ENCODE measurements at regions not wholly inside any gene's neighbourhood (a gene's known extent, or its start where the extent isn't known, plus 50 kb on each side); places are given as distances from the start of the nearest gene placed in this dataset.
"Not testable (repeated sequence)": the region's sequence is repeated elsewhere in the genome, so short reads cannot be mapped to it uniquely, and the experiment has no call there.

DNA sequence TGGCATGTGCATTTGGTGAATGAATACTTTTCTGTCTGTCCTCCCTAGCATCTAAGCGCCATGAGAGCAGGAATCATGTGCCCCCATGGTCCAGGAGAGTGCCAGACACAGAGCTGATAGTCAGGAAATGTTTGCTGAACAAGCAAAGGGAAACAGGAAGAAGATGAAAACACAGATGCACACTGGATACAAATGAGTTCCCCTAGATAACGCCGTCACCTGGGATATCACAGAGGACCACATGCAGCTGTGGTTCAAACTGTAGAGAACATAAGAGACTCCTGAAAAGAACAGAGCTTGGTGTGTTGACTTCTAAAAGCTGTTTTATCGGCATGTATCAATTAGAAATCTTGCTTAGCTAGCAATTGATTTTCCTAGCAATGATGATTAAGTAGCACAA is 293.7 kb downstream of the BTBD3 start:
- FAIRE-seq, result peak; percentile 88

DNA sequence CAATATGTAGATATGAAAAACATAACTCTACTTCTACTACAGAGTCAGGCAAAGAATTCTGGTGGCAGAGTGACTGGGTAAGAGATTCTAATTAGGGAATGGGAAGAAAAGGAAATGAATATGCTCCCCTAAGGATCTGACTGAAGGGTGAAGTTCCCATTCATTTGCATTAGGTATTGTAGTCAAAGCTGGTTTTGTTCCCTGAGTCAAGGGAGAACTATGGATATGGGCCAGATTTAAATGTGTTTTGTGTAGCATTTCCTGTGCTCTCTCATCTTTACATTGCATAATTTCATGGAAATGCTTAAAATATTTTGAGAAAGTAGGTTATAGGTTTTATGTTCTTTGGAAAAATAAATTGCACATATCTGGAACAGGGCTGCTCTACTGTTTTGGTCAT is 299.7 kb downstream of the BTBD3 start:
- FAIRE-seq, result no peak

DNA sequence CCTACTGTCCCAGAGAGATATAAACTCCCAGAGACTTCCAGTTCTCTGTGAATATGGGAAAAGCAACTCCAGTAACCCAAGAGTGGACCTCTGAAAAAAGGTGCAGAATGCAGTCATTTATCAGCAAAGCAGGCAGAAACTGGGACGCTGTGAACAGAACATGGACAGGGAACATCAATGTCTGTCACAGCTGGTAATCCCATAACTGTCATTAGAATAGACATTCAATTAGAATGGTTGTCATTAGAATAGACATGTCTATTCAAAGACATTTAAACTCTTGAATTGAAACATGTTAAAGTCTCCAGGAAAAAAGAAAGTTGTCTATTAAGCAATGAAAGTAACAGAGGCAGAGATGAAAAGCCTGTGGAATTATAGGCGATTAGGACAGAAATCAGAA is 302.1 kb downstream of the BTBD3 start:
- FAIRE-seq, result no peak

DNA sequence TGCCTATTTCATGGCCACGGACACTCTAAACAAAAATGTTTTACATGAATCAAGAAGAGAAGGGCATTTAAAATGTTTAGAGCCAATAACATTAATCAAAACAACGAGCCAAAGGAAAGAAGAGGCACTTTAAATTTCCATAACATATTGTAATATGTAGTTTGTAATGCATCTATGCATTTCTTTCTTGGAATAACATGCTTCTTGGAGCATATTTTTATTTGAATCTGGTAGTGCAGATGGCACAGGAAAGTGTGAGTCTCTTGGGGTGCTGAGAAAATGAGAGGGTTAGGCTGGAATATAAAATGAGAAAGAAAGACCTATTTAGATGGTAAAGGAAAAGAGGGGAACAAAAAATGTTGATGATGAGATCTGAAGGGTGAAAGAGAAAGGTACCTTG is 305.4 kb downstream of the BTBD3 start:
- FAIRE-seq, result no peak

DNA sequence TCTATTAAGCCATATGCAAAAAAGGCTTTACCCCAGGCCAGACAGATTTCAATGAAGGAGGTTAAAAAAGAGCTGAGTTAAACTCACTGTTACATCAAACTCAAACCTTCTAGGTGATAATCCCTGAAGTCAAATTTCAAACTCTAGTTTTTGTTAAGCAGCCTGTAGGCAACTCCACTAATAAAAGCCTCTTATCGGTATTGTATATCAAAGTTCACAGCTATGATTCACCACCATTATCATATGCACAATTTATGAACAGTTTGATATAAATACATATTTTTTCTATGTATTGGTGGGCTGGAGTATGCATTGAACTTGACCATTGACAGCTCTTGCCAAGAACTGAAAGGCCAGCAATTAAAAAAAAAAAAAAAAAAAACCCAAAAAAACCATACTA is 308.2 kb downstream of the BTBD3 start:
- no peak for FAIRE-seq

DNA sequence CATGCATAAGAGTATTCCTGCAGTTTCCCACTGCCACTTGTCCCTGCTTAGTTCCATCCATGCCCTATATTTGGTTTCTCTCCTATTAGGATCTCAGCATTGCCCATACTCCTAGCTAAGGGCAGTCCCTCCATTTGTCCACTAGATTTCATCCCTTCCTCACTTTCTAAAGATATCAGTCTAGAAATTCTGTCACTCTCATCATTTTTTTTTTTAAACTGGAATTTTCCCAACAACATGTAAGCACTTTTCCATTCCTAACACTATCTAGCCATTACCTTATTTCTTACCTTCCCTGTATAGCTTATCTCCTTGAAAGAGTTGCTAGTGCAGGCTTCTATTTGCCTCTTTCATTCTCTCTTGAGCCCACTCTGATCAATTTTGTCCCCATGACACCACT is 312.2 kb downstream of the BTBD3 start:
- FAIRE-seq, result no peak

DNA sequence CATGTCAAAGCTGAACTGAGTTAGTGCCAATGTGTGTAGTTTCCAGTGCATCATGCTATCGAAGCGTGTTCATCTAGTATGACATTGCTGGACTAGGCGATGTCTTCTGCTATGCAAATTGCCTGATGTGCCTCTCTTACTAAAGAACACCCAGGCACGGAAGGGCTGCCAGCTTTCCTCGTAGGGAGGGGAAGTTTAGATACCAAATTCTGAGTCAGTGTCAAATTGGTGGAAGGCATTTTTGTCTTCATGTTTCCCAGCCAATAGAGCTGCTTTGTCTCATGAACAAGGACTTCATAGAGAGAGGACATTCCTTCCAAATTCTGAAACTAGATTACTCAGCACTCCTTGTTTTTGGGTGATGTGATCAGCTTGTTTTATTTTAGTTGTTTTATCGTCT is 320.1 kb downstream of the BTBD3 start:
- no peak for FAIRE-seq

DNA sequence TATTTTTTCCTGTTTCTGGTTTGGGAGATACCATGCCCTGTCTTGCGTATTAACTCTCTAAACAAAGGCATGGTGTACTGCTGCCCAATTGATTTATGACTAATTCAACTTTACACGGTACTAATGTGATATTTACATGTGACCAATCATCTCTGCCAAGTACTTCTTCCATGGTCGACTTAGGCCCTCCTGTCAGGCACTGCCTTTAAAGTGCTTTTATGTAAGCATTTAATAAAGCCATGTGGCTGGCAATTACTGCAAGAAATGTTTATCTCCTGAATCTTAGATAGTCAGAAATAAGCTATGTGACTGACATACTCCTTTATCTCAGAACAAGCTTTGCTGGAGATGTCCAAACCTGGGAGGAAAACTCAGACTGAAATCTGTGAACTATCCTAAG is 323.4 kb downstream of the BTBD3 start:
- peak; percentile 83 for FAIRE-seq

DNA sequence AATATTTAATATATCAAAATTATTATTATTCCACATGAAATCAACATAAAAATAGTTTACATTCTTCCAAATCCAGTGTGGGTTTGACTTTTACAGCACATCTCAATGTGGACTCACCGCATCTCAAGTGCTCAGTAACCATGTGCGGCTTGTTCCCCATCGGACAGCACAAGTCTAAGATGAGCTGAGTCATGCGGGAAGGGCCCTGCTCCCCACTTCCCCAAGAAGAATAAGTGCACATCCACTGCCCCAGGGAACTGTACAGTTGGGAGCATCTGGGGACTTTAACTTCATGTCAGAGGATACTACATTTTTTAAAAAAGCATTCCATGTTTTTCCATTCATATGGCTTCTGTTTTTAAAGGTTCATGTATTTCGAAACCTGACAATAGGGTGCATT is 325.6 kb downstream of the BTBD3 start:
- no peak for FAIRE-seq

DNA sequence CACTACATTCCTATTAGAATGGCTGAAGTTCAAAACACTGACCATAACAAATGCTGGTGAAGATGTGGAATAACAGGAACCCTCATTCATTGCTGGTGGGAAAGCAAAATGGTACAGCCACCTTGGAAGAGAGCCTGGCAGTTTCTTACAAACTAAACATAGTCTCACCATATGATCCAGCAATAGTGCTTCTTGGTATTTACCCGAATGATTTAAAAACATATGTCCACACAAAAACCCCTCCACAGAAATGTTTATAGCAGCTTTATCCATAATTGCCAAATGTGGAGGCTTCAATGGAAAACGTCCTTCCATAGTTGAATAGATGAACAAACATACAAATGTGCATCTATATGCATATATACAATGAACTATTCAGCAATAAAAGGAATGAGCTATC is 330.8 kb downstream of the BTBD3 start:
- no peak for FAIRE-seq

DNA sequence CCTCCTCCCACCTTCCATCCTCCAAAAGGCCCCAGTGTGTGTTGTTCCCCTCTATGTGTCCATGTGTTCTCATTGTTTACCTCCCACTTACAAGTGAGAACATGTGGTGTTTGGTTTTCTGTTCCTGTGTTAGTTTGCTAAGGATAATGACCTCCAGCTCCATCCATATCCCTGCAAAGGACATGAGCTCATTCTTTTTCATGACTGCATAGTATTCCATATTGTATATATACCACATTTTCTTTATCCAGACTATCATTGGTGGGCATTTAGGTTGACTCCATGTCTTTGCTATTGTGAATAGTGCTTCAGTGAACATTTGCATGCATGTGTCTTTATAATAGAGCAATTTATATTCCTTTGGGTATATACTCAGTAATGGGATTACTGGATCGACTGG is 333.0 kb downstream of the BTBD3 start:
- FAIRE-seq, result not testable (repeated sequence)

DNA sequence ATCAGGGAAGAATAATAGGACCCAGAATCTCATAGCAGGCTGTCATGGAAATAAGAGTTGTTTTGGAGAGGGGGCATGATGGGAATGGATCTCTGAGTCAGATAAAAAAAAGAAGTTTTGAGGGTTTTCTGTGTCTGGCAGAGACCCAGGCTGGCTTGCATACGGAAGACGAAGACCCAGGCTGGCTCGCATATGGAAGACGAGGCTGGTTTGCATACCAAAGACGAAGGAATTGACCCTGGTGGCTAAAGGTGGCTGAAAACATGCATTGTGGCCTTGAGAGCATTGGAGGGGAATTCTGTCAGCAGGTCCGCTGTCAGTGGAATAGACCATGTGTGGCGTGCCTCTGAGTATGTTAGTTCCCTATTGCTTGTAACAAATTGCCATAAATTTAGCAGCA is 335.1 kb downstream of the BTBD3 start:
- no peak for FAIRE-seq

DNA sequence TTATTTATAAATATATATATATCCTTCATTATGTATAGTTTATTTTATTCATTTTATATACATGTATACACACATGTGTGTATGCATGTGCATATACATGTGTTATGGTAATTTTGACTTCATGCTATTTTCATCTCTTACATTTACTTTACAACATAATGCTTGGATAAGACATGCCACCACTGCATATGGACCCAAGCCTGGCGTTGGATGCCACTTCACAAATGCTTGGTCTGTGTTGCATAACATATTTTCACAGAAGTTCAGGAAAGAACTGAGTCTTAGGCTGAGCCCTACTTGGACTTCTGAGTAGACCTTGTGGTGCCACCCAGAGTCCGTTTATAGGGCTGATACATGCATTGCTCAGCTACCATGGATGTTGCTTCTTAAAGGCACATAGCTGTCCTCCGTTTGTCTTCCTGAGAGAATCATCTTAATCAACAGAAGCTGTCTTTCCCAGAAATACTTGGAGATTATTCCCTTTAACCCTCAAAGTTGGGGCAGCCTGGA is 337.8 kb downstream of the BTBD3 start:
- no peak for FAIRE-seq

DNA sequence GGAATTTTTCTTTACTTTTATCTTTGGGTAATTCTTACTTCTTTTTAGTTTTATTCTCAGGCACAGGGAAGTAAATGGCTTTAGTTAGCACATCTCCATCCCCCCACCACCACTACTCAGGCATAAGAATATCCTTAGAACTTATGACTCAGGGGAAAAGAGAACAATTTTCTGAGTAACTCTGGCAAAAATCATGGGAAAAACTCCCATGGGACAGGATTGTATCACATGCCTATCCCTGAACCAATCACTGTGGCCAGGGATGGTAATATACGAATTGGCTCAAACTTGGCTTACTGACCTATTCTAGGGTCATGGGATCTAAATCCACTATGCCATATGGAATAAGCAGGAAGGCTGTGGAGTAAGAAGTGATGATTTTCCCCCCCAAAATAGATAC is 339.1 kb downstream of the BTBD3 start:
- FAIRE-seq, result no peak

DNA sequence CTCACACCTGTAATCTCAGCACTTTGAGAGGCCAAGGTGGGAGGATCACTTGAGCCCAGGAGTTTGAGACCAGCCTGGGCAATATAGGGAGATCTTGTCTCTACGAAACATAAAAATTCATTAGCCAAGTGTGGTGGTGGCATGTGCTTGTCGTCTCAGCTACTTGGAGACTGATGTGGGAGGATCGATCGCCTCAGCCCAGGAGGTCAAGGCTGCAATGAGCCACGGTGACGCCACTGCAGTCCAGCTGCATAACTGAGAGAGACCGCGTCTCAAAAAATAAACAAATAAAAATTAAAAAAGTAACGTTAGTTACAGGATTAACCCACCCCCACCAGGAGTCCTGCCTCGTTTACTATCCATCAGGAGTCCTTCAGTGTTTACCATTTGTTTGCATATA is 345.1 kb downstream of the BTBD3 start:
- FAIRE-seq, result no peak

DNA sequence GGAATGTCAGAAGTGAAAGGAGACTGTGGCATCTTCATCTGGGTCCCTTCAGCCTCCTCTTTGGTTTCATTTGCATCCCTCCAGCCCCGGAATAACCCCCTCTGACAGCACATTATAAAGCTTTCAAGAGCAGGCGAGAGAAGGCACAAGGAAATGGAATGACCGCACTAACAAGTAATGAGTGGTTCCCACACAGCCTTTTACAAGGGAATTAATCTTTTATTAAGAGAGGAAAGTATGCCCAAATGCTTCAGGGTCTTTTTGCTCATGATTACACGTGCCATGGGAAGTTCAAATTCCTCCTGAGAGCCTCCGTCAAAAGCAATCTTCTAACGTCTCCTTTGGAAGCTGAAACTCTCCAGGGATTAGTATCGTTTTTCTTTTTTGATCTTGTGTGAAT is 347.0 kb downstream of the BTBD3 start:
- no peak for FAIRE-seq

DNA sequence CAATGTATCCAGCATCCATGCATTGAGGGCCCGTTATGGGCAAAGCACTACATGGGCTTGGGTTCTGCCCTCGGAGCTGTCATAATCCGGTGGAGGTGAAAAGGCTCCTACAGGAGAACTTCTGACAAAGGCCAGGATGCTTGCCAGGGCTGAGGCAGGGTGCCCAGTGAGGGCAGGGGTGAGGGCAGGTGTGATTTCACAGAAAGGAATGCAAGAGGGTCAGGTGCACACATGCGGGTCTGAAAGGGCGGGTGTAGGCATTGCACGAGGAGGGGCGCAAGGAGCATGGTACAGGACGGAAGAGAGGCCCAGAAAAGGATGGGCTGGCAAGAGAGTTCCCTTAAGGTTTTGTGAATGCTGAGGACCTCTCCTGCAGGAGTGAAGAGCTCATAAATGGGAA is 348.0 kb downstream of the BTBD3 start:
- FAIRE-seq, result no peak

DNA sequence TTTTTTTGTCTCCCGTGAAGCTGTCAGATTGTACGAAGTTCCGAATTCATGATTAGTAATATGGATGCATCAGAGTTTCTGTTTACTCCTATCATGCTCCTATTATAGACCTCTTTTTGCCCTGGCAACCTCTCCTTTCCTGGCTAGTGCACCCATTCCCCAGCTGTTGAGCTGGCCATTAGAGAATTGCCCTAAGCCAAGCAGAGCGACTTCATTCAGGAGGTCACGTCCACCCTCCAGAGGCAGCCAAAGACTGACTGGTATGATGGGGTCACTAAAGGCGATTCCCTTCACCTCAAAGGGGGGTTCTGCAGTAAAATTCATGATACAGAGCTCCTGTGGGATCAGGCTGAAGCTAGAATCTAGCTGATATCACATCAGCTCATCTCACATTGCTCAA is 351.9 kb downstream of the BTBD3 start:
- FAIRE-seq, result no peak

DNA sequence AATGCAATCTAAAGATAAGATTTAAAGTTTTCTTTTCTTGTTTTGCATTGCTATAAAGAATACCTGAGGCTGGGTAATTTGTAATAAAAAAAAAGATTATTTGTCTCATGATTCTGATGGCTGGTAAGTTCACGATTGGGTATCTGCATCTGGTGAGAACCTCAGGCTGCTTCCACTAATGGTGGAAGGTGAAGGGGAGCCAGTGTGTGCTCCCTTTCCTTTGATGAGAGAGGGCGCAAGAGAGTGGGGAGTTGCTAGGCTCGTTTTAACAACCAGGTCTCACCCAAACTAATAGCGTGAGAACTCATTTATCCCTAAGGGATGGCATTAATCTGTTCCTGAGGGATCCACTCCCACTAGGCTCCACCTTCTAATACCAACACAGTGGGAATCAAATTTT is 353.2 kb downstream of the BTBD3 start:
- FAIRE-seq, result no peak

DNA sequence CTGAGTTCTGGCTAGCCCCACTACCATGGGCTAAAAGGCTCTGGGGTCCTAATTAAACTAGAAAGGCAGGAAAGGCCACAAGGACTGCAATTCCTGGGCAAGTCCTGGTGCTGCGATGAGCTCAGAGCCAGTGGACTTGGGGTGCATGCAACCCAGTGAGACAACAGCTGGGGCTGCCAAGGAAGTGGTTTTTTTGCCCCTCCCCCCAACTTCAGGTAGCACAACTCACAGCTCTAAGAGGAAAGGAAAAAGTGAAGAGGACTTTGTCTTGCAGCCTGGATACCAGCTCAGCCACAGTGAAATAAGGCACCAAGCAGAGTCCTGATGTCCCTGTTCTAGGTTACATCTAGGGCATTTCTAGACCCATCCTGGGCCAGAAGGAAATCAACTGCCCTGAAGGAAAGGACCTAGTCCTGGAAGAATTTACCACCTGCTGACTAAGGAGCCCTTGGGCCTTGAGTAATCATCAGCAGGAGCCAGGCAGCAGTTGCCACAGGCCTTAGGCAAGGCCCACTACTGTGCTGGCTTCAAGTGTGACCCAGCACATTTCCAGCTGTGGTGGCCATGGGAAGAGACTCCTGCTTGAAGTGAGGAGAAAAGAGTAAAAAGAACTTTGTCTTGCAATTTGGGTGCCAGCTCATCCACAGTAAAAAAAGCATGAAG is 358.4 kb downstream of the BTBD3 start:
- no peak for FAIRE-seq

DNA sequence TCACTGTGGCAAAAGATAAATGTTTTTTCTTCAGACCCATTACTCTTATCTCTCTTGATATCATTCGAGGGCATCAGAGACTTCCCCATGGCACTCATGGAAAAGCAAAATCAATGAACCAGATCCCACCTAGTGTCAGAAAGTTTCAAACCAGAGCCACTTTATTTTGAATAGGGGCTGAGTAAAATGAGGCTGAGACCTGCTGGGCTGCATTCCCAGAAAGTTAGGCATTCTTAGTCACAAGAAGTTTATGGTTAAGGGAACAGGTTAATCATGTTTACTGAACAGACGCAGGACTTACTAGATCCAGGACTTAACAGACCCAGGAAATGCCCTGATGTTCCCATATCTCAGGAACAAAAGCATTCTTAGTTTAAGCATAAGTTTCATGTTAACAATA is 369.9 kb downstream of the BTBD3 start:
- no peak for FAIRE-seq

DNA sequence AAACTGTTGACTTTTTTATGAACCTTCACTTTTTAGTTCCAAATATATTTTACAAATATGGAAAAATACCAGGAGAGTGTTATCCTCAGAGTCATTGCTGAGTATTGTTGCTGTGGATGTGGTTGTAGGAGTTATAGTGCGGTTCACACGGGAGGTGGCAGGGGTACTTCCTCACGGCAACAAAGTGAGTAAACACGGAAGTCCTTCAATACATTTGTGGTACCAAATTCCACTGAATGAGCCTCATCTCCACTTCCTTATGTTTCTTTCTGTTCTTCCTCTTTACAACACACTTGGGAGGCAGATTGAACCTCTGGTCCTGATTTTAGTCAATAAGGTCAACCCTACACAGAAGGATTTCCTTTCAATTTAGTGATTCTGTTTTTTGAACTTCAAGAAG is 371.8 kb downstream of the BTBD3 start:
- FAIRE-seq, result no peak

DNA sequence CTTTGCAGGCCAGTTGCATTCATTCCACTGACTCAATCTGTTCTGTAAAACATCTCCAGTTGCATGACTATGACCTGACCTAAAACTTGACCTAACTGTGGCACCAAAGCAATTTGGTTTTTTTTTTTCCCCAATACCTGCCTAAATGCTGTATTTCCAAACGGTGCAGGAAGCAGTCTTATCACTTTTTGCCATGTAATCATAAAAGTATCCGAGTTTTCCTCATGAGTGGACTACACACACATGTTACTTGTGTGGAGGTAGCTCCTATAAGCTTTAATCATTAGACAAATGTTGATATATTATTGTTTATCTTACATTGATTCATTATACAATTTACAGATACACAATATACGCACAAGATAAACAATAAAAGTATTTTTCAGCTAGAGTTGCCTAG is 373.7 kb downstream of the BTBD3 start:
- no peak for FAIRE-seq

DNA sequence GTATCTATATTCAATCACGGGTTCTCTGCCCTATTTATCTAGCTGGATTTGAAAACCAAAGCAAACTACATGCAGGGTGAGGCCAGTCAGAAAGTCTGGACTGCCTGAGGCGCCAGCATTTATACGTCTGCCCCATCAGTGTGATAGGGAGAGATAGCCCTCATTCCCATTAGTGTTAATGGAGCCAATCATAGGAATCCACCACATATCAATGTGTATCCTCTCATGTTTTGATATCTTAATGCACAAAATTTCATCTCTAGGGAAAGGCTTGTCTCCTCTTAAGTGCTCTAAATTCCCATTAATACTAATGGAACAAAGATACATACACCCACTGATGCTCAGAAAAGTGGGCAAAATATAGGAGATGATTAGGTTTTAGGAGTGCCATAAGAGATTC is 376.2 kb downstream of the BTBD3 start:
- no peak for FAIRE-seq

DNA sequence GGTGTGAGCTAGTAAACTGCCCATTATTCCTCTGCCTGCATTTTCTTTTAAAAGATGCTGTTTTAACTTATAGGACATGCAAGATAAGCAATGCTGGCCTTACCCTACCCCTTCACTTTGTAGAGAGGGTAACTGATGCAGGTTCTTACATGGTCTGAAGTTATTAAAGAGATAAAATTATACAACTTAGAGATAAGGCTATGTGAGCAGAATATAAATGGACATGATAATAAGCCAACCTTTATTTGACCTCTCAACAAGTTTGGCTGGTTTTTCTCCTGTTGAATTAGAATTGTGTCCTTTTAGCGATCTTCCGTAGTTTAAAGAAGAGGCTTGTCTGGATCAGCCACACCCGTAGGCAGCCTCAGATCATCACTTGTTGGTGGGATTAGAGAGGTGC is 377.0 kb downstream of the BTBD3 start:
- no peak for FAIRE-seq

Measured in islet of Langerhans (tissue), 1 donor.